C4-2B (cell line): ENCODE measurements at regions not wholly inside any gene's neighbourhood (a gene's known extent, or its start where the extent isn't known, plus 50 kb on each side); places are given as distances from the start of the nearest gene placed in this dataset.

Experiments used
- H3K27ac ChIP-seq: fragments of 450-650 bp; 2 replicates; pipeline ENCODE4 v1.5.1; 2017
- ZFX ChIP-seq: fragments of 450-650 bp; IDR thresholded peaks from 2 replicates; pipeline ENCODE4 v1.6.1; 2017
- TF ChIP-seq, protein P1 (sequence below): fragments of 450-650 bp; conservative IDR thresholded peaks from 2 replicates; pipeline ENCODE4 v1.5.1; 2017; ENCODE audit warnings: mild to moderate bottlenecking

DNA sequence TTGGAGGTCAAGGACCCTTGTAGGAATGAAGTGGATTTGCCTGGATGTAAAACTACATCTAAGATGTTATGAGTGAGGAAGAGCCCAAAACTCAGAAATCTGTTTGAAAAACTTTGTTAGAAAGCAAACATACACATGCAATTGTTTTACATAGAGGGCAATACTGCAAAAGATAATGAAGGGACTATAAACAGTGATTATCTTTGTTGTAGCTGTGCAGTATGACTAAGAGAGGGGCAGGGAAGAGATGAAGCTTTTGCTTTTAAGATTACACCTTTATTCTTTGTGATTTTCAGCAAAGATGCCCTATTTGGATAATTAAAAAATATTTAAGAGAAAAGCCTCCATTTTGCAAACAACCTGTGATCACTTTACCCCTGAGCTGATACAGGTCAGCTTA is 839.9 kb upstream of the RBFOX1 start:
- no peak for TF ChIP-seq ZFX
- TF ChIP-seq, protein P1, sequence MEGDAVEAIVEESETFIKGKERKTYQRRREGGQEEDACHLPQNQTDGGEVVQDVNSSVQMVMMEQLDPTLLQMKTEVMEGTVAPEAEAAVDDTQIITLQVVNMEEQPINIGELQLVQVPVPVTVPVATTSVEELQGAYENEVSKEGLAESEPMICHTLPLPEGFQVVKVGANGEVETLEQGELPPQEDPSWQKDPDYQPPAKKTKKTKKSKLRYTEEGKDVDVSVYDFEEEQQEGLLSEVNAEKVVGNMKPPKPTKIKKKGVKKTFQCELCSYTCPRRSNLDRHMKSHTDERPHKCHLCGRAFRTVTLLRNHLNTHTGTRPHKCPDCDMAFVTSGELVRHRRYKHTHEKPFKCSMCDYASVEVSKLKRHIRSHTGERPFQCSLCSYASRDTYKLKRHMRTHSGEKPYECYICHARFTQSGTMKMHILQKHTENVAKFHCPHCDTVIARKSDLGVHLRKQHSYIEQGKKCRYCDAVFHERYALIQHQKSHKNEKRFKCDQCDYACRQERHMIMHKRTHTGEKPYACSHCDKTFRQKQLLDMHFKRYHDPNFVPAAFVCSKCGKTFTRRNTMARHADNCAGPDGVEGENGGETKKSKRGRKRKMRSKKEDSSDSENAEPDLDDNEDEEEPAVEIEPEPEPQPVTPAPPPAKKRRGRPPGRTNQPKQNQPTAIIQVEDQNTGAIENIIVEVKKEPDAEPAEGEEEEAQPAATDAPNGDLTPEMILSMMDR = no peak
- no peak overlapping the region for H3K27ac ChIP-seq

DNA sequence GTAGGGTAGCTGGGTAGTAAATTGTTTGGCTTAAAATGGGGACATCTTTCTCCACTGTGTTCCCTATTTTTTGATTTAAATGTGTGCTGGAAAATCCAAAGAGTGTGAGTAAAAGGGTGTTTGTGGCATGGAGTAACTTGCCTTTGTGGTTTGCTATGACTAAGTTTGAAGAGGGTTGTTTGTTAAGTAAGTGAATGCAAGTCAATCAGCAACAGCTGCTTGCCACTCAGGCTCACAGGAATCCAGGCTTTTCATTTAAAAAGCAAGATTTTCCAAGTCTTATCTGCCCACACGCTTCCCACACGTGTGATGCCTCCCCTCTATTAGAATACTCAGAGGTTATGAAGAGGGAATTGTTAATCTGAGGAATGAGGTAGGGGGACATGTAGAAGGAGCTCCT is 847.7 kb upstream of the RBFOX1 start:
- no peak for TF ChIP-seq ZFX
- TF ChIP-seq, protein P1 = no peak
- no peak overlapping the region for H3K27ac ChIP-seq

DNA sequence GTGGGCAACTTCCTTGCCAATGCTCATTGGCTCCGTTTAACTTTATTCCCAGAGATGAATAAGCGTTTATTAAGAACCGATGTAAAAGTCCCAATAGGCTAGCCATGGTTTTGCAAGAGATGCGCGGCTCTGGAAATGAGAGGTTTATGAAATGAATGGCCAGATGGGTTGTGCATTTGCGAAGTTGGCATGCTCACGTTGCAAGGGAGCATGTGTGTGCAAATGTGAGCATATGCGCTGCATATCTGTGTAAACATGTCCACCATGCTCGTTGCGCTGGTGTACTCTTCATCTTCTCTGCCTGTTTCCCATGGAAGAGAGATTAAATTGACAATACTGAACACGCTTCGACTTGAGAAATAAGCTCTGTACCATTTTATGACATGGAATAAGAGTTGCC is 848.6 kb upstream of the RBFOX1 start:
- TF ChIP-seq, protein P1 = no peak
- no peak for TF ChIP-seq ZFX
- no peak overlapping the region for H3K27ac ChIP-seq

DNA sequence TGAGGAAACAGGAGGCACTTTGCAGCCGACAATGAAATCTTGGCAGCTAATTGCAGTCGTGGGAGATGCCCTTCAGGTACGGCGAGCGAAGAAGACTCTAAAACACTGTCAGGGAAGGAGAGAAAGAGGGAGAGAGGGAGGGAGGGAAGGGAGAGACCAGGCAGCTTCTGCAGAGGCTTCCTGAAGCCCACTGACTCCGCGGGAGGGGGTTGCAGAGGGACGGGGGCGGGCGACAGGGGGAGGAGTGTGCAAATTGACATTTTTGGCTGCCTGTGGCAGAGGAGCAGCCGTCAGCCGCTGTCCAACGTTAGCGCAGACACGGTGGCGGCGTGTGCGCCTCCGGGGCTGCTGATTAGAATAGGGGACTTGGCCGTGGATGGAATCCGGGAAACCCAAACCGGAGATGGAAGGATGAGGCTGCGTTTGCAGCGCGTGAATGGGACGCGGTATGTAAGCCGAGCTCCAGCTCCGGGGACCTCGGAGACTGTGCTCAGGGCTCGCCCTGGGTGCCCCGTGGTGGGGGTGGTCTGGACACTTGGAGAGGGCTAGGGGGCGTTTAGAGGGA is 849.1 kb upstream of the RBFOX1 start:
- TF ChIP-seq, protein P1 = no peak
- TF ChIP-seq ZFX = no peak
- H3K27ac ChIP-seq = no peak overlapping the region

DNA sequence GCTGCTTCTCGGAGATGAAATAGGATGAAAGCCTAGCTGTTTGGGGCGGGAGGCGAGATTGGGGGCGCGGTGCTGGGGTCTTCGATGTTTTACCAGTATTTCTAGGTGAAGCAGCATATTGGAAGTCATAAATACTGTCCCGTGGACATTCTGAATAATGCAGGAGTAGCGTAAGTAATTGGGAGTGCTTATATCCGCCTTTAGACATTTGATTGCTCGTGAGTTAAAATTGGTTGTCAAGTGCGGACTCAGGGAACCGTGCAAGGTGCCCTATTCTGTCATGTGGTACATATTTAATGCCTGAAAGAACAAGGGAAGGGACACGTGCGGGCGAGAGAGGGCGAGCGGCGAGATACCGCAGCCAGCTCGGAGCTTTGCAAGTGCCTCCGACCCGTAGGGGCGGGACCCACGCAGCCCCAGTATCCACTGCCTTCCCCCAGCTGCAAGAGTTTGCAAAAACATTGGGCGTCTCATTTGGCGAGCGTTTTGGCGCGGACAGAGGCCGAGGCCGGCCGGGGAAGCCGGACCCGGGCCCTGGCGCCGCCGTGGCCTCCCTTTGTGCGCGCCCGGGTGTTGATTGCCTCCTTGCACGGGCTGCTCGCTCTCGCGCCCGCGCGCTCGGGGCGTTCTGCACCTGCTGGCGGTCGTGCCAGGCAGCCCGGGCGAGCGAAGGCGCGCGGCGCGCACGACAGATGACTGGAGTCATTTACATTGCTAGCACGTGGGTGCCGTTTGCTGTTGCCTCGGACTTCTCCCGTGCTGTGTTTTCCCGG is 849.8 kb upstream of the RBFOX1 start:
- no peak overlapping the region for H3K27ac ChIP-seq
- TF ChIP-seq ZFX = no peak
- TF ChIP-seq, protein P1 = no peak

DNA sequence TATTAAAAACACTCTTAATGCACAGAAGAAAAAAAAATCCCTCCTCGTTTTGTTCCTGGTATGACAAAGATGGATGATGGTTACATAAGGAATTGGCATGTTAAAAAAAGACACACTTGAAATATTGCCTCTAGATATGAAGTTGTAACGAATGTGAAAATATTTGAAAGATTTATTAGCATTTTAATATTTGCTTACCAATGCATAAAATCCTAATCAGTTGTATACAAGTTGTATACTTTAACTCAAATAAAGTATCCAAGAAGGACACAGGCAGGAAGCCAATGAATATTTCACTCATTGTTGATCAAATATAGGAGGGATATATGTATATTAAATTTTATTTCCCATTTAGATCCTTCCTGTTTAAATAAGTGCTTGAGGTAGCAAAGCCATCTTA is 850.8 kb upstream of the RBFOX1 start:
- TF ChIP-seq, protein P1 = no peak
- no peak for TF ChIP-seq ZFX
- H3K27ac ChIP-seq = no peak overlapping the region

DNA sequence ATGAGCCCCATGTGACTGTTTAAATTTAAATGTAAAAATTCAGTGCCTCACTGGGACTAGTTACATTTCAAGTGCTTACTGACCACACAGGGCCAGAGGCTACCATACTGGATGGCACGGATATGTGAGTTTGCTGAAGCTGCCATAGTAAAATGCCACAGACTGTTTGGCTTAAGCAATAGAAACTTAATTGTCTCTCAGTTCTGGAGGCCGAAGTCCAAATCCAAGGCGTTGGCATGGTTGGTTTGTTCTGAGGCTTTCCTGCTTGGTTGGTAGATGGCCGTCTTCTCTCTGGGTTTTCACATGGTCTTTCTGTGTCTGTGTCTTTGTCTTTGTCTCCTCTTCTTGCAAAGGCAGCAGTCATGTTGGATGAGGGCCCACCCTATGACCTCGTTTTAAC is 878.9 kb upstream of the RBFOX1 start:
- TF ChIP-seq, protein P1 = no peak
- TF ChIP-seq ZFX = no peak
- H3K27ac ChIP-seq = no peak overlapping the region
